ENCODE measurements at regions not wholly inside any gene's neighbourhood (a gene's known extent, or its start where the extent isn't known, plus 50 kb on each side); places are given as distances from the start of the nearest gene placed in this dataset.
"Not testable (repeated sequence)": the region's sequence is repeated elsewhere in the genome, so short reads cannot be mapped to it uniquely, and the experiment has no call there.

GRCh38 chr5:34188001-34188822, 145.2 kb upstream of the C1QTNF3 start:
- DNase-seq = not testable (repeated sequence)

DNA sequence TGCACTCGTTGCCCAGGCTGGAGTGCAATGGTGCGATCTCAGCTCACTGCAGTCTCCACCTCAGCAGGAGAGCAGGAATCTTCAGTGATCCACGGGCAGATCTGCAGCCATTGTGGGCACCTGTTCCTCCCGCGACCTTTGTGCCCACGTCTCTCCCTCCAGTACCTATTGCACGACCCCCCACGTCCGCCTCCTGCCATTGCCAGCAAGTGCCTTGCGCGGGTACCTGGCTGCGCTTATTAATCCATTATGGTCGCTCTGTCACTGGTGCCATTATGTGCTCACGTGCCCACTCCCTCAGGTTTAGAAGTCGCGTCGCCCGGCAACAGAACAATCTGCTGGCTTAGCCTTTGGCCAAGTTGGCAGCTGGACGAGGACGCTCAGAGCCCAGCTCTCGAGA, 146.2 kb upstream of the C1QTNF3 start:
- not testable (repeated sequence) for DNase-seq

- DNase-seq = not testable (repeated sequence)
These were observed 146.9 kb upstream of the C1QTNF3 start for GRCh38 chr5:34189752-34190411.

DNA sequence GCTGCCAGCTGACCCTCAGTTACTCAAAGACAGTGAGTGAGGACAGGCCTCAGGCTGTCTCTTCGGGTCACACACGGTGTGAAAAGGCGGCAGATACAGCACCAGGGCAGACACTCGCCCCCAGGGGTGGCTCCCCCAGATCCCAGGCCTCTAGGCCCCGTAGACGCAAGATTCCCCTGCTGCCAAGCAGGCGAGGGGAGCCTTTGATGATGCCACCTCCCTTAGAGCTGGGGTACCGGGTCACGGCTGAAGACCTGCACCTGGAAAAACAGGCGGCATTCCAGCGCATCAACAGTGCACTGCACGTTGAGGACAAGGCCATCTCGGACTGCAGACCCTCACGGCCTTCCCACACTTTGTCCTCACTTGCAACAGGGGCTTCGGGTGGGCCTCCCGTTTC, 147.5 kb upstream of the C1QTNF3 start:
- not testable (repeated sequence) for DNase-seq

- not testable (repeated sequence) for DNase-seq
These were observed 148.3 kb upstream of the C1QTNF3 start for GRCh38 chr5:34191279-34191744.

DNA sequence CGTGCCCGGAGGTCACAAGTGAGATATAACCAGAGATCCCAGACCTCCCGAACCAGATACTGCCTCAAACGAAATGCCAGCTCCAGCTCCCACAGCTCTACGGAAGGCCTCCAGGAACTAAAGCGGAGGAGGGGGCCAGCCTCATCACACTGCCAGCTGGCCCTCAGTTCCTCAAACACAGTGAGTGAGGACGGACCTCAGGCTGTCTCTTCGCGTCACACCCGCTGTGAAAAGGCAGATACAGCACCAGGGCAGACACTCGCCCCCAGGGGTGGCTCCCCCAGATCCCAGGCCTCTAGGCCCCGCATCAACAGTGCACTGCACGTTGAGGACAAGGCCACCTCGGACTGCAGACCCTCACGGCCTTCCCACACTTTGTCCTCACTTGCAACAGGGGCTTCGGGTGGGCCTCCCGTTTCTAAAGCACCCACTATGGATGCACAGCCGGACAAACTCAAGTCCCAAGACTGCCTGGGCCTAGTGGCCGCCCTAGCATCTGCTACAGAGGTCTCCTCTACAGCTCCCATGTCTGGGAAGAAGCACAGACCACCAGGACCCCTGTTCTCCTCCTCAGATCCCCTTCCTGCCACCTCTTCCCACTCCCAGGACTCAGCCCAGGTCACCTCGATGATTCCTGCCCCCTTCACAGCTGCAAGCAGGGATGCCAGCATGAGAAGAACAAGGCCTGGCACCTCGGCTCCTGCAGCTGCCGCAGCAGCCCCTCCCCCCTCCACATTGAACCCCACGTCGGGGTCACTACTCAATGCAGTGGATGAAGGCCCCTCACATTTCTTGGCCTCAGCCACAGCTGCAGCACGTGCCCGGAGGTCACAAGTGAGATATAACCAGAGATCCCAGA, 149.3 kb upstream of the C1QTNF3 start:
- DNase-seq = not testable (repeated sequence)

DNA sequence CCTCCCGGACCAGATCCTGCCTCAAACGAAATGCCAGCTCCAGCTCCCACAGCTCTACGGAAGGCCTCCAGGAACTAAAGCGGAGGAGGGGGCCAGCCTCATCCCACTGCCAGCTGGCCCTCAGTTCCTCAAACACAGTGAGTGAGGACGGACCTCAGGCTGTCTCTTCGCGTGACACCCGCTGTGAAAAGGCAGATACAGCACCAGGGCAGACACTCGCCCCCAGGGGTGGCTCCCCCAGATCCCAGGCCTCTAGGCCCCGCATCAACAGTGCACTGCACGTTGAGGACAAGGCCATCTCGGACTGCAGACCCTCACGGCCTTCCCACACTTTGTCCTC, 149.9 kb upstream of the C1QTNF3 start:
- not testable (repeated sequence) for DNase-seq

DNA sequence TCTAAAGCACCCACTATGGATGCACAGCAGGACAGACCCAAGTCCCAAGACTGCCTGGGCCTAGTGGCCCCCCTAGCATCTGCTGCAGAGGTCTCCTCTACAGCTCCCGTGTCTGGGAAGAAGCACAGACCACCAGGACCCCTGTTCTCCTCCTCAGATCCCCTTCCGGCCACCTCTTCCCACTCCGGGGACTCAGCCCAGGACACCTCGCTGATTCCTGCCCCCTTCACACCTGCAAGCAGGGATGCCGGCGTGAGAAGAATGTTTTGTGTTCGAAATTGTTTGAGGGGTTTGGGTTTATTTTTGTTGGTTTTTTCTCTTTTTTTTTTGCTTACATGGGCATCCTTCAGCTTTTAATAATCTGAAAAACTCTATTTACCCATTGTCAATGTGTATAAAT, 150.3 kb upstream of the C1QTNF3 start:
- not testable (repeated sequence) for DNase-seq

GRCh38 chr5:34193804-34194203, 150.8 kb upstream of the C1QTNF3 start:
- DNase-seq = not testable (repeated sequence)

DNA sequence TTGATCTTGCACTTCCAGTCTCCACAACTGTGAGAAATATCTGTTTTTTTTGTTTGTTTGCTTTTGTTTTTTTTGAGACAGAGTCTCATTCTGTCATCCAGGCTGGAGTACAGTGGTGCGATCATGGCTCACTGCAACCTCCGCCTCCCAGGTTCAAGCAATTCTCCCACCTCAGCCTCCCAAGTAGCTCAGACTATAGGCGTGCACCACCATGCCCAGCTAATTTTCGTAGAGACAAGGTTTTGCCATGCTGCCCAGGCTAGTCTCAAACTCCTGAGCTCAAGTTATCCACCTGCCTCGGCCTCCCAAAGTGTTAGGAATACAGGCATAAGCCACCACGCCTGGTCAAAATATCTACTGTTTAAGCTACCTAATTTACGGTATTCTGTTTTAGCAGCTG, 153.1 kb upstream of the C1QTNF3 start:
- DNase-seq = not testable (repeated sequence)

GRCh38 chr5:34205347-34205746, 162.3 kb upstream of the C1QTNF3 start:
- DNase-seq = not testable (repeated sequence)

- DNase-seq = not testable (repeated sequence)
These were observed 174.4 kb upstream of the C1QTNF3 start for GRCh38 chr5:34217386-34217785.

- not testable (repeated sequence) for DNase-seq
These were observed 178.5 kb upstream of the C1QTNF3 start for GRCh38 chr5:34221329-34222073.

- not testable (repeated sequence) for DNase-seq
These were observed 180.1 kb upstream of the C1QTNF3 start for GRCh38 chr5:34223158-34223557.

DNA sequence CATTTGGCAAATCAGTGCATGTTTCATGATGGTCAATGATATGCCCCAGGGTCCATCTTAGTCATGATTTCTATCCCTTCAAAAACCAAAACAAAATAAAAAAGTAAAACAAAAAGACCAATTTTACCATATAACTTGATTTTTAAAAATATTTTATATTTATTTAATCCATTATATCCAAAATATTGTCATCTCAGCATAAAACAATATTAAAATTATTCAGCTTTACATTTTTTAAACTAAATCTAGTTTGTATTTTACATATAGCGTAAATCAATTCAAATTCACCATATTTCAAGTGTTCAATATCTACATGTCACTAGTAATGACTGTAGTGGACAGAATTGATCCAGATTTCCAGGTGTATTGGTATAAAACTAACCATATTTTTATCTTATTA, 187.4 kb upstream of the C1QTNF3 start:
- not testable (repeated sequence) for DNase-seq

DNA sequence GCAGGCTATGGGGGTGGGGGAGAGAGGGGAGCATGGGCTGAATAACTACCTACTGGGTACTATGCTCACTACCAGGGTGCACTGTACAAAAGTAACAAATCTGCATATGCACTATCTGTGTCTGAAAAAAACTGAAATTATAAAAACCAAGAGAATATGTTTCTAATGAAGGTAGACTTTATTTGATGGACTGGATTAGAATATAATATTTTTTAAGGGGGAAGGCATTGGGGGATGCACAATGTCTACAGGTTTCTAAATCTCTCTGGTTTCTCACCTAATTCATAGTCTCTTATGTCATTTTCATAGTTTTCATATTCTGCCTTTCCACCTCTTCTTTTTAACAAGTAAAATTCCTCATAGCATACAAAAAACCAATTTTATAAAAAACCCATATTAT, 200.8 kb upstream of the C1QTNF3 start:
- DNase-seq = not testable (repeated sequence)

DNA sequence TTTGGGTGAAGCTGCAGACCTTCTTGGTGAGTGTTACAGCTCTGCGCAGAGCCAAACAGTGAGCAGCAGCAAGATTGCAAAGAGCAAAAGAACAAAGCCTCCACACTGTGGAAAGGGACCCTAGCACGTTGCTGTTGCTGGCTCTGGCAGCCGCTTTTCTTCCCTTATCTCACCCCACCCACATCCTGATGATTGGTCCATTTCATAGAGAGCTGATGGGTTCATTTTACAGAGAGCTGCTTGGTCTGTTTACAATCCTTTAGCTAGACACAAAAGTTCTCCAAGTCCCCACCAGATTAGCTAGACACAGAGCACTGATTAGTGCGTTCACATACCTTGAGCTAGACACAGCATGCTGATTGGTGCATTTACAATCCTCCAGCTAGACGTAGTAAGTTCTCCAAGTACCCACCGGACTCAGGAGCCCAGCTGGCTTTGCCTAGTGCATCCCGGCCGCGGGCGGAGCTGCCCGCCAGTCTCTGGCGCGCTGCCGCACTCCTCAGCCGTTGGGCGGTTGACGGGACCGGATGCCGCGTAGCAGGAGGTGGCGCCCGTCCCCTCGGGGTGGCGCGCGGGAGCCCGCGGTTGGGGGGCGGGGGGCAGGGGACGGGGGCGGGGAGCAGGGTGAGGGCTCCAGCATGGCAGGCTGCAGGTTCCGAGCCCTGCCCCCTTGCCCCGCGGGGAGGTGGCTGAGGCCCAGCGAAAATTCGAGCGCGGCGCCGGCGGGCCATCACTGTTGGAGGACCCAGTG, 201.4 kb upstream of the C1QTNF3 start:
- not testable (repeated sequence) for DNase-seq

DNA sequence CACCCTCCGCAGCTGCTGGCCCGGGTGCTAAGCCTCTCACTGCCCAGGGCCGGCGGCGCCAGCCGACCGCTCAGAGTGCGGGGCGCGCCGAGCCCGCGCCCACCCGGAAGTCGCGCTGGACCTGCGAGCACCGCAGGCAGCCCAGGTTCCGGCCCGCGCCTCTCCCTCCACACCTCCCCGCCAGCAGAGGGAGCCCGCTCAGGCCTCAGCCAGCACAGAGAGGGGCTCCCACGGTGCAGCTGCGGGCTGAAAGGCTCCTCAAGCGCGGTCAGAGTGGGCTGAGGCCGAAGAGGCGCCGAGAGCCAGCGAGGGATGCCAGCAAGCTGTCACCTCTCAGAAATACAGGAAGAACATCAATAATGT, 202.0 kb upstream of the C1QTNF3 start:
- DNase-seq = not testable (repeated sequence)

GRCh38 chr5:34245813-34246212, 202.8 kb upstream of the C1QTNF3 start:
- DNase-seq = not testable (repeated sequence)

DNA sequence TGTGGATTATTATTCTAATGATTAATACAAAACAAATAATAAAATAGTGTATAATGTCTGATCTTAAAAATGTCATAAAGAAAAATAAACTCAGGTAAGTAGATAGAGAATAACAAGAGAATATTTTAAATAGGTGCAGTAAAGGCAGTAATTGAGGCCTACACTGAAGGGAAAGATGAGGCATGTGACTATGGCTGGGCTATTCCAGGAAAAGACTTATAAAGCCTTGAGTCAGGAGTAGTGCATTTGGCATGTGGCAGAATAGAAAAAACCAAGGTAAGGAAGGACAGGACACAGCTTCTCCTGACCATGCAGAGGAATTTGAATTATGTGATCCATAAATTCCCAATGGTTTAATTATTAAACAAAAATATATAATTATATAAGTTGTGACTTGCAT, 215.6 kb upstream of the C1QTNF3 start:
- not testable (repeated sequence) for DNase-seq

Data from anterior cingulate cortex (tissue), 58 donors.